ENCODE measurements at regions not wholly inside any gene's neighbourhood (a gene's known extent, or its start where the extent isn't known, plus 50 kb on each side); places are given as distances from the start of the nearest gene placed in this dataset.

GRCh38 chr14:28515571-28515970 lies 251.0 kb upstream of the FOXG1 start:
- Histone ChIP-seq H3K4me1 (no peaks in the 10 kb centered on the region), H3K27me3 (no peaks in the 10 kb centered on the region), H3K27ac (no peak overlapping the region), H3K36me3 (no peaks in the 10 kb centered on the region), H3K4me3 (no peak overlapping the region), H3K9me3 (peaks cover 0 to 5% (median 0%) of the 10 kb centered on the region in 12 donors)
- no peak for TF ChIP-seq POLR2A (IDR thresholded peaks at IDR 0.05)
- TF ChIP-seq, protein P1, sequence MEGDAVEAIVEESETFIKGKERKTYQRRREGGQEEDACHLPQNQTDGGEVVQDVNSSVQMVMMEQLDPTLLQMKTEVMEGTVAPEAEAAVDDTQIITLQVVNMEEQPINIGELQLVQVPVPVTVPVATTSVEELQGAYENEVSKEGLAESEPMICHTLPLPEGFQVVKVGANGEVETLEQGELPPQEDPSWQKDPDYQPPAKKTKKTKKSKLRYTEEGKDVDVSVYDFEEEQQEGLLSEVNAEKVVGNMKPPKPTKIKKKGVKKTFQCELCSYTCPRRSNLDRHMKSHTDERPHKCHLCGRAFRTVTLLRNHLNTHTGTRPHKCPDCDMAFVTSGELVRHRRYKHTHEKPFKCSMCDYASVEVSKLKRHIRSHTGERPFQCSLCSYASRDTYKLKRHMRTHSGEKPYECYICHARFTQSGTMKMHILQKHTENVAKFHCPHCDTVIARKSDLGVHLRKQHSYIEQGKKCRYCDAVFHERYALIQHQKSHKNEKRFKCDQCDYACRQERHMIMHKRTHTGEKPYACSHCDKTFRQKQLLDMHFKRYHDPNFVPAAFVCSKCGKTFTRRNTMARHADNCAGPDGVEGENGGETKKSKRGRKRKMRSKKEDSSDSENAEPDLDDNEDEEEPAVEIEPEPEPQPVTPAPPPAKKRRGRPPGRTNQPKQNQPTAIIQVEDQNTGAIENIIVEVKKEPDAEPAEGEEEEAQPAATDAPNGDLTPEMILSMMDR (IDR thresholded peaks at IDR 0.05), result no peak
- no peak for DNase-seq
- intact Hi-C loops (cut with DNase I), result loop anchor here in 1 of 10 donors (5.0 kb wide), 1 partner anchor 43 kb away; no protein-coding TSS in a partner anchor
- no peak for ATAC-seq
- 60 to 71% (median 66%) methylated on average over 3 of the region's 3 CpGs for WGBS, 4 donors

GRCh38 chr14:28536889-28537288 lies 229.7 kb upstream of the FOXG1 start:
- no peaks in the 10 kb centered on the region for H3K4me1 ChIP-seq
- no peaks in the 10 kb centered on the region for H3K36me3 ChIP-seq
- no peaks in the 10 kb centered on the region for H3K27me3 ChIP-seq
- H3K27ac ChIP-seq, result no peak overlapping the region
- 82 to 92% (median 90%) methylated on average over 5 of the region's 5 CpGs for WGBS, 4 donors
- no peak overlapping the region for H3K4me3 ChIP-seq
- peak in 1 of 5 donors; percentile 45 for DNase-seq
- intact Hi-C loops (cut with DNase I), result no loop called here
- TF ChIP-seq, protein P1 (IDR thresholded peaks at IDR 0.05), result no peak
- no peak for TF ChIP-seq POLR2A (IDR thresholded peaks at IDR 0.05)
- no peak for ATAC-seq
- H3K9me3 ChIP-seq, result peaks cover 0 to 15% (median 0%) of the 10 kb centered on the region in 12 donors

DNA sequence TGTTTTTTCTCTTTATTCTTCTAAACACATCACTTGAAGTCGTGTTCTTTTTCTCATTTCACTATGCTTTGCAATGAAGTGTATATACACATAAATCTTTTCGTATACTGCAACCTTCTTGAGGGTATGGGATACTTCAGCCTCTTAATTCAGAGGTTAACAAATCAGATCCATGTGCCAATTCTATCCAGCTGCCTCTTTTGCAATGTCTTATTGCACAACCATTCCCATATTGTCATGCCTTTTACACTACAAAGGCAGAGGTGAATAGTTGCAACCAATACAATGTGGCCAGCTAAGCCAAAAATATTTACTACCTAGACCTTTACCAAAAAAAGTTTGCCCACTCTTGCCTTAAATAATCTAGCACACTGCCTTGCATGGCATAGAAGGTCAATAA lies 224.5 kb upstream of the FOXG1 start:
- 57 to 62% (median 59%) methylated on average over 2 of the region's 2 CpGs for WGBS, 4 donors

DNA sequence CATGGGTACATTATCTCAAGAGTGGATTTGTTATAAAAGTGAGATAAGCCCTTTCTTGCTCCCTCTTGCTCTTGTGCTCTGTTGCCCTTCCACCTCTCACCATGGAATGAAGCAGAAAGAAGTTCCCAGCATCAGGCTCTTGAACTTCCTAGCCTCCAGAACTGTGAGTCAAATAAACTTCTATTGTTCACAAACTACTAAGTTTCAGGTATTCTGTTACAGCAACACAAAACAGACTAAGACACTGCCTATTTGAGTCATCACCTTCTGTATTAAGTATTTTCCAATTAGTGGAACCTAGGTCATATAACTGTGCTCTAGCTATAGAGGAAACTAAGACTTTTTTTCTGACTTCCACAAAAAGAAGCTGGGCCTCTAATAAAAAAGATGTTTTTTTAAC lies 201.2 kb upstream of the FOXG1 start:
- Histone ChIP-seq H3K36me3 (no peaks in the 10 kb centered on the region), H3K9me3 (peaks cover 0 to 6% (median 0%) of the 10 kb centered on the region in 12 donors), H3K27me3 (no peaks in the 10 kb centered on the region), H3K27ac (no peak overlapping the region), H3K4me1 (no peaks in the 10 kb centered on the region), H3K4me3 (no peak overlapping the region)
- intact Hi-C loops (cut with DNase I), result no loop called here
- TF ChIP-seq, protein P1 (IDR thresholded peaks at IDR 0.05), result no peak
- TF ChIP-seq POLR2A (IDR thresholded peaks at IDR 0.05), result no peak
- DNase-seq, result no peak
- ATAC-seq, result no peak

More for the DNA sequence above, 224.5 kb upstream of the FOXG1 start:
- TF ChIP-seq, protein P1 (IDR thresholded peaks at IDR 0.05), result no peak
- no peak for TF ChIP-seq POLR2A (IDR thresholded peaks at IDR 0.05)
- H3K4me3 ChIP-seq, result no peak overlapping the region
- no peaks in the 10 kb centered on the region for H3K36me3 ChIP-seq
- H3K4me1 ChIP-seq, result no peaks in the 10 kb centered on the region
- ATAC-seq (no peak), DNase-seq (no peak)
- H3K27me3 ChIP-seq, result no peaks in the 10 kb centered on the region
- H3K27ac ChIP-seq, result no peak overlapping the region
- H3K9me3 ChIP-seq, result peaks cover 0 to 14% (median 0%) of the 10 kb centered on the region in 12 donors
- intact Hi-C loops (cut with DNase I), result no loop called here

Data from heart left ventricle (tissue), 16 donors.